ENCODE measurements at regions not wholly inside any gene's neighbourhood (a gene's known extent, or its start where the extent isn't known, plus 50 kb on each side); places are given as distances from the start of the nearest gene placed in this dataset.
"Not testable (repeated sequence)": the region's sequence is repeated elsewhere in the genome, so short reads cannot be mapped to it uniquely, and the experiment has no call there.

DNA sequence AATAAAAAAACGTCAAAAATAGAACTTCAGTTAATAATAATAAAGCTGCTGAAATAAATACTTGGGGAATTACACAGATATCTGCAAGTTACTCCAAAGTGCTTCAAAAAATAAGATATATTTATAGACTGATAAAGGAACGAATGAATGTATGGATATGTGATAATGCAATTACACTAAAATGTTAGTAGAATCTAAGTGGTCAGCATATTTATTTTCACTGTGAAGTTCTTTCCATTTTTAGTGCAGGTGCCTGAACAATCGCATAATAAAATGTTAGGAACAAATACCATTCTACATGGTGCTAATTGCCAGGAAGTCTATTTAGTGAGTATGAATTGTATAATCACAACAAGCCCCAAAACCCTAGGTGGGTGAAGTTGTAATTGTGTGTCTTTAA lies 169.6 kb upstream of the RGPD4 start:
- DNase-seq, result no peak

DNA sequence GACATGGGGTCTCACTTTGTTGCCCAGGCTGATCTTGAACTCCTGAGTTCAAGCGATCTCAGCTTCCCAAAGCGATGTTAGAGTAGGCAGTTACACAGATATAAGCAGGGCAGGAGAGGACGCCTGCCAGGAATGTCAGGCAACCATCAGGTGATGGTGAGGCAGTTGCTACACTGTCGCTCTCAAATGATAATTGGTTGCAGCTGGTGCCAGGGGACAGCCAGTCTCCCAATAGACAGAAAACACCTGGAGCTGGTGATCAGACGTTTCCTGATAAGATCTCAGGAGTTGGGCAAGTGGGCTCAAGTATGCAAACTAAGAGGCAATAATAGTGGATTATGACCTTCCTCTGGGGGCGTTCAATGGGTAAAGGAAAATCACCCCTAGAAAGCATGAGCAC lies 163.1 kb upstream of the RGPD4 start:
- DNase-seq, result no peak

DNA sequence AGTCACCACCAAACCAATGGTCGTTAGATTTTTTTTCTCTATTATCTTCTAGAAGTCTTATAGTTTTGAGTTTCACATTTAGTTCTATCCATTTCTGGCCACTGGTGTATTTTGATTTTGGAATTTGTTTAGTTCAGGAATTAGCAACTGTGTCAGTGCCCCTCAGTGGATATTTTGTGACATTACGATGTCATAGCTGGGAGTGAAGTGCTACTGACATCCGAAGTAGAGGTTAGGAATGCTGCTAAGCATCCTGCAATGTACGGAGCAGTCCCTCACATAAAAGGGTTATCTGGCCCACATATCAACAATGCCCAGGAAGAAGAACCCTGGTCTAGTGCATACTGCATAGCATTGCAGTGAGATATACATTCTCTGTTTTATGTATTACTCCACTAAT lies 157.4 kb upstream of the RGPD4 start:
- DNase-seq, result no peak

DNA sequence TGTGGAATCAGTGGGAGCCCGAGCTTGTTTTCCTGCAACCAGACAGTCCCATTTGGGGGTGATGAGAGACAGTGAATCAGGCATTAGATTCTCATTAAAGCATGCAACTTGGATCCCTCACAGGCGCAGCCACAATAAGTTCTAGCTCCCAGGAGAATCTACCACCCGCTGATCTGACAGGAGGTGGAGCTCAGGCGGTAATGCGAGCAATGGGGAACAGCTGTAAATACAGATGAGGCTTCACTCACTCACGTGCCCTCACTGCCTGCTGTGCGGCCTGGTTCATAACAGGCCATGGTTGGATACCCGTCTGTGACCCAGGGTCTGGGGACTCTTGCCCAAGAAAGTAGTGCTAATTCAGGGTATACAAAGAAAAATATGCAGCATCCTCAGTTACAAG lies 144.8 kb upstream of the RGPD4 start:
- DNase-seq, result no peak

DNA sequence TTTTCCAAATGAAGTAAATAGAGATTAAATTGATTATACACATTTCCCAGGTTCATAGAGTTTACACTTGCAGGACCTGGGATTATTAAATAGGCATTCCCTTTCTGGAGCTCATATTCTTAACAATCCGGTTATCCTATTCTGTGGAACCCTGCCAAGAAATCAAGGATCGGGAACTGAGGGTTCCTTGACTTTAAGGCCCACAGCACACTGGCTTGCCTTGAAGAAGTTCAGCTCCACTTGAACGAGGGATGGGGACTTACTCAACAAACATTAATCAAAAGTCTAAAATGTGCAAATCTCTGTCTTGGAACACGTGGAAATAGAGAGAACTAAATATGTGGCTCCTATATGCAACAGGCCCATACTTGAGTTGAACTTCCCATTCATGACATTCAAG lies 142.3 kb upstream of the RGPD4 start:
- no peak for DNase-seq

DNA sequence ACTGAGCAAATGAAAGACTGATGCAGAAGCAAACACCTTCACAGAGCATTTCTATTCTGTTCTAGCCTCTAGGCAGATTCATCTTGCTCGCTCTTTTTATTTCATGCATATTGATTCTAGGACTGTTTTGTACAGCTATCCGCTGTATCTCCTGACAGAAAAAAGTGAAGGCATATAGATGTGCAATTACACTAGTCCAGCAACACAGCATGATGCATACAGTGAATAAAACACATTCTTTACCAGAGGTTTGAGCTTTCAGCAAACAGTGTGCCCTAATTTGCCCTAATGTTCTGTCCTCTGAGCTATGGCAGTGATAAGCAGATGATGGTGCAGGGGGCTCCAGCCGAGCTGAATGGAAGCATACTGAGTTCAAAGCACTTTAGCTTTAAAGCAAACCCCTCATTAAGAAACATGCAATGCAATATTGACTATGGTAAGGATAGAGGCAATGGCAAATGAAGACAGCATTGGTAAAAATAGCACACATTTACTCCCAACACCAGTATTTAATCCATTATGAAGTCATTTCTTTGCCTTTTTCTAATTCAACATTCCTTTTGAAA lies 141.2 kb upstream of the RGPD4 start:
- no peak for DNase-seq

DNA sequence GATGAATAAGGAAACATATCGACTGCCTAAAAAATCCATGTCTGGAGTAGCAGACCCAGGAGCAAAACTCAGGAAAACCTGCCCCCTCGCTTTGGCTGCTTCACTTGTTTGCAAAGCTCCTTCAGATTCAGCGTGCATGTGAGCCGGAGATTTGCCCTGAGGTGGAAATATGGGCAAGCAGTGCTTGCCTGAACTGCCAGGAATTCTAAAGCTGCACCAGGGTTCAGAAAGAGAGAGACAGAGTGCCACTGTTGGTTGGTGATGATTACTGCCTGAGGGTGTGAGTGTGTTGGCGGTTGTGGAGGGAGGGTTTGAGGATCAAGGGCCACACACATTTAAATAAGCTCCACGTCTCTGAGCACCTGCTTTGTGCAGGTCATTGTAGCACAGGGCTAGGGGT lies 139.6 kb upstream of the RGPD4 start:
- no peak for DNase-seq

DNA sequence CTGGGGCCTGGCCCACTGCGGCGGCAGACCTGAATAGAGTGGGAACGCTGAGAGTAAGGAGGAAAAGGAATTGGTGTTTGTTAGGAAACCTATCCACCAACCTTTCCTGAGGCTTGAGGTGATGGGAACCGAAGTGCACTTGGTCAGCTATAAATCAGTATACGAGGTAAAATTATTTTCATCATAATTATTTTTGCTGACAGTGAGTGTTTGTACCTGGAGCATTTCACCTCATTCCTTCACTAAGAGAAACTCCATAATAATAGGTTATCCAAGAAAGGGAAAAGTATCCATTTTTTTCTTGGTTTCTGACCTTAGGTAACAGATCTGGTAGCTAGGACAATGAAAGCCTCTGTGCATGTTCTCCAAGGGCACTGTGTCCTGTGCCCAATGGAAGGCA lies 138.6 kb upstream of the RGPD4 start:
- no peak for DNase-seq

DNA sequence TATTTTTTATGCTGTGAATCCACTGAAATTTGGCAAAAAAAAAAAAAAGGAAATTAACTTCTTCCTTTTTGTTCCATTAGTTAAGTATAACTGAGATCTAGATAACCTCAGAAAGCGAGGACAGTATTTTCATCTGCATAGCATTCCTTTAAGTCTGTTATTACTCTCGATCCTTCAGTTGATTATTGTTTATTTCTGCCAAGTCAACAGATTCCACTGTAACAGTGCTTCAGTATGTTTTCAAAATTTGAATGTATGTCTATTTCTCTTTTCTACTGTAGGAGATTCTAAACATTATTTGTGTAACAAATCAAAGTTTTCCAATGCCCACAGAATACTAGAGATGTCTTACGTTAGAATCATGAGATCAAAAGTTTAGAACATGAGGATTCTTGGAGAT lies 133.1 kb upstream of the RGPD4 start:
- DNase-seq, result no peak

DNA sequence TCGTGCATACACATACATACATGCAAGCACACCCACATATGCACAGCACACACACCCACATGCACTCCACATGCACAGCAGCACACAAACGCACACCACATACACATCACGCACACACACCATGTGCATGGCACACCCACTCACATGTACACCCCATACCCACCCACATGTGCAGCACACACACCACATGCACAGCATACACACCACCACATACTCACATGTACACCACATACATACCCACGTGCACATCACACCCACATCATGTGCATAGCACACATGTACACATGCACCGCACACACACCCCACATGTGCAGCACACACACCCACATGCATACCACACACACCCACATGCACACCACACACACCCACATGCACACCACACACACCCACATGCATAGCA lies 132.0 kb upstream of the RGPD4 start:
- DNase-seq, result no peak

DNA sequence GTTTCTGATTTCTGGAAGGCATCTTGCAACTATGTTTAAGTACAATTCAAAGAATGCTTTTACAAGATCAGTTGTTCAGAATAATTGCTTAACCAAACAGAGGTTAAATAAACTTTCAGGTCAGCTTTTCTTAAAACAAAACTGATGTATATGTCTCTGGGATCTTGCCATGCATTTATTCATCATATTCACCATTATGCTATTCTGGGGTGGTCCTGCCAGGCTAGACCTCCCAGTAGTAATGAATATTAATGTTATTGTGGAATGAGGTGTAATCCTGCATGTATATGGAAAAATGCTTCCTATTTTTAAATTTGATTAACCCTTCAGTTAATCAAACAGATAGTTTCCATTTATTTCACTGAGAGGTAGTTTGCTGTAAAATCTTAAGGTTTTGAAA lies 129.3 kb upstream of the RGPD4 start:
- no peak for DNase-seq

DNA sequence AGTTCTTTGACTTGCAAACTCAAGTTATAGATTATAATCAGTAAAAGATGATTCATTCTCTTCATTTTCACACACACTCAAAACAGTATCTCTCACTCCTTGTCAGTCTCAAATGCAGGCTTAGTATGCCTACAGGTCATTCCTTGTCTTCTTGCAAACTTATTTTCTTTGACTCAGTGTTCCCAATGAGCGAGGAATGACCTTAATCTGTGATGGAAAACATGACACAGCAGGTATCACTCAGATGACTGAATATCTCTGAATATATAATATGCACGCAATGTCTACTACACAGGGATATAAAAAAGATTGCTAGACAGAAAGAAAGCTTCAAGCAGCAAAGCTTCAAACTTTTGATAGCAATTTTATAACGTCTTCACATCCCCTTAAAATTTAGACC lies 127.8 kb upstream of the RGPD4 start:
- no peak for DNase-seq

DNA sequence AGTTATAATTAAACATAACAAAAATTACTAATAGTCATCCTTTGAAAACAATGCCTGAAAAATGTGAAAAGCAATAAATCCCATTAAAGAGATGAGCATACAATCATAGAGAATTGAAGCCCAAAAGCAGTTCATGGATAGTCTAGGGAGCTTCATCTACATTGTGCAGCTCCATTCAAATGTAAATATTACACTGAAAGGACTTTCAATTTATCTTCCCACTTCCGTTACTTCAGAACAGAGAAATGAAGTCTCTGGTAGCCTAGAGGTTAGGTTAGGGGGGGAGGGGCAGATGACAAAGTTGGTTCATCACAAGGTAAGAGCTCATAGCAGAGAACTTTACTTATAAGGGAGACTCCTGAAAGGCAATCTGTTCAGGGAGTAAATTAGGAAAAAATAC lies 126.6 kb upstream of the RGPD4 start:
- no peak for DNase-seq

DNA sequence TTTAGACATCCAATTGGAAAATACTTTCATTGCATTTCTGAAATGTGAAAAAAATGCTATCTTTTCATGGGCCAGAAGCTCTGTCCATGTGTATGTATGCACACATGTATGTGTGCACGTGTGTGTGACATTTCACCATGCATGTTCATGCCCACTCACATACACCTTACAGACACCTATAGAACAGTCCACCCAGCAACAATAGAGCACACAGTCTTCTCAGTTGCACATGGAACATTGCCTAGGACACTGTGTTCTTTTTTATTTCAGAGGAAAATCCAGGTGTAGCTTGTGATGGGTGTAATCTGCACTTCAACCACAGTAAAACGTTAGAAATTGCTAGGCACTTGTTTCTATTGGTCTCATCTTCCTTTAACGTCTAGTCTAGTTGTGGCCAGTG lies 114.8 kb upstream of the RGPD4 start:
- DNase-seq, result no peak

DNA sequence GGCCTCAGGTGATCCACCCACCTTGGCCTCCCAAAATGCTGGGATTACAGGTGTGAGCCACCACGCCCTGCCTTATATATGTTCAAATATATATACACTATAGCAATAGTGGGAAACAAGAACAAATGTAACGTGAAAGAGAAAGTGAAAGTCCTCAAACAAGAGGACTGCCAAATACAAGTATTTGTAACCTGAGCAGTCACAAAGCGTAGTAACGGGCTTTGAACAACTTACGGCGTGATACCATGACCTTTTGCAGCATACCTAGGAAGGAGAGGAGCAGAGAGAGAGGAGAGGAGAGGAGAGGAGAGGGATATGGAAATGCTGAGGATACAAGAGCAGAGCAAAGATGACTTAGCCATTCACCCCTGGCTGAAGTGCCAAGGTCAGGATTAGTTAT lies 113.8 kb upstream of the RGPD4 start:
- peak; percentile 78 for DNase-seq

DNA sequence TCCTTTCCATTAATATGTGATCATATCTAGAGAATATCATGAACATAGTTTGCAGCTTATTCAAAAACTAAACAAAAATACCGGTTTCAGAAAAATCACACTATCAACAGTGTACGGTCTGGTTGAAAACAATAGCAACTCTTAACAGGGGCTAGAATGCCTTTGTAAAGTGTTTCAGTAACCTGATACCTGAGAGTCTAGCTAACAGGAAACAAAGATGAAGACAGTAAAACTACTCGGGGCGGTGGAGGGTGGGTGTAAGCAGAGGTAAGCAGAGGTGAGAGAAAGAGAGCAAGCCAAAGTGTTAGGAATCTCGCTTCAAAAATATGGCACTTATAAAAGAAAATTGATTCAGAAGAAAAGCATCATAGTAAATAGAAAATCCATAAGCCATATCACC lies 109.0 kb upstream of the RGPD4 start:
- DNase-seq, result peak; percentile 21

DNA sequence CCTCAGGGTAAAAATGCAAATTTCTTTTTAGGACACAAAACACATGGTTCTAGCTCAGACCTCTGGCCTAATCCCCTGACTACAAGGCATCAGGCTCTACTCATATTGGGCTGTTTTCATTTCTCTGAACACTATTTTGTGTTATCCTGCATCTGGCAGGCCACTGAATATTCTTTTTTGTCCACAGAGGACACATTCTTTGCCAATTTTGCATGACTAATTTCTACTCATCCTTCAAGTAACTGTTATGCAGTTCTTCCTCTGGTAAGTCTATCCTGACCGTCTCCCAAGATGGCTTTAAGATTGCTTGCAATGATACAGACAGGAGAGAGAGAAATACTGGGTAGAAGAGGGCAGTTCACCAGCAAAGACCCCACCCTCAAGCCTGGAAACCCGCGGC lies 107.6 kb upstream of the RGPD4 start:
- no peak for DNase-seq

DNA sequence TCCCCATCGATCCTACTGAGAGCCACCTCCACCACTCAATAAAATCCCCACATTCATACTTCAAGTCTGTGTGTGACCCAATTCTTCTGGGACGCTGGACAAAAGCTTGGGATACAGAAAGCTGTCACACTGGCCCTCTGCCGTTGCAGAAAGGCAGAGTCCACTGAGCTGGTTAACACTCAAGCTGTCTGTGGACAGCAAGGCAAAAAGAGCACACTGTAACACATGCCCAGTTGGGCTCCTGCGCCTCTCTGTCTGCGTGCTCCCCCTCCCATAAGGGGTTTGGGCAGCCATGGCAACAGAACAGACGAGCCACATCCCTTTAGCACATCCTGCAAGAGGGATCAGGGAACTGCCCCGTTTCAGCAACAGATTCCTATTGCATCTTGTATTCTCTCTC lies 106.9 kb upstream of the RGPD4 start:
- no peak for DNase-seq

DNA sequence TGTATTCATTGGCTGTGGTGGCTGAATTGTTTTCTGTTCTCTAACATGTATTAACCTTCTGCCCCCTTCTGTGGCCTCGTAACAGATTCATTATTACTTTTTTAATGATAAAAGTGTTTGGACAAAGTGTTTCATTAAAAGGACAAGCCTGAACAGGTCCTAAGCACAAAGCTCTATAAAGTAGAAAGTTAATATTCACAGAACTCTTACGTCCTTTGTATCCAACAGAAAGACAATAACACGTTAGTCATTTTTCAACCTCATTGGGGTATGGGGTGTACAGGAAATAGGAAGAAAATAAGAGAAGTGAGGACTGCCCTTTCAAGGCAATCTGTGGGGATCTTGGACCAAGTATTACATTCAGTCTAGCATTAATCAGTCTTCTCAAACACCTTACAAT lies 105.5 kb upstream of the RGPD4 start:
- DNase-seq, result no peak

DNA sequence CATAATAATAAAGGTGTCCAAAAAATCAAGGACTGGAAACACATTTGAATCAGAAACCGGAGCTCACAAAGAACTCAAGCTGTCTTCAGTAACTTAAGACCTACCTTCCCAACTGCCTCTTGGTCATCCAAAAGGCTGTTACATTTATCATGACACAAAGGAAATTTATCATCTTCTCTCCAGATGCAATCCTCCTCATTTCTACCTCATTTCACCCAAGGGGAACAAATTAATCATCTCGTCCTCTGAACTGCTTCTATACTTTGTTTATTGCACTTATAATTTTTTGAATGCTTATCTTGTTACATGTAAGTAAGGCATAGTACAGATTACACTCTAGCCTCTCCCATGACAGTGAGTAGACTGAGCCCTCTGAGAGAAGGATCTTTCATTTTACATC lies 105.1 kb upstream of the RGPD4 start:
- DNase-seq, result no peak

DNA sequence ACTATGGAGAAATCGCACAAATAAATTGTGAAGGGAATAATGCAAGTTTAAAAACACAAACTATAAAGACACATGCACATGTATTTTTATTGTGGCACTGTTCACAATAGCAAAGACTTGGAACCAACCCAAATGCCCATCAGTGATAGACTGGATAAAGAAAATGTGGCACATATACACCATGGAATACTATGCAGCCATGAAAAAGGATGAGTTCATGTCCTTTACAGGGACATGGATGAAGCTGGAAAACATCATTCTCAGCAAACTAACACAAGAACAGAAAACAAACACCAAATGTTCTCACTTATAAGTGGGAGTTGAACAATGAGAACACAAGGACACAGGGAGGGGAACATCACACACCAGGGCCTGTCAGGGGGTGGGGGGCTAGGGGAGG lies 100.9 kb upstream of the RGPD4 start:
- not testable (repeated sequence) for DNase-seq

DNA sequence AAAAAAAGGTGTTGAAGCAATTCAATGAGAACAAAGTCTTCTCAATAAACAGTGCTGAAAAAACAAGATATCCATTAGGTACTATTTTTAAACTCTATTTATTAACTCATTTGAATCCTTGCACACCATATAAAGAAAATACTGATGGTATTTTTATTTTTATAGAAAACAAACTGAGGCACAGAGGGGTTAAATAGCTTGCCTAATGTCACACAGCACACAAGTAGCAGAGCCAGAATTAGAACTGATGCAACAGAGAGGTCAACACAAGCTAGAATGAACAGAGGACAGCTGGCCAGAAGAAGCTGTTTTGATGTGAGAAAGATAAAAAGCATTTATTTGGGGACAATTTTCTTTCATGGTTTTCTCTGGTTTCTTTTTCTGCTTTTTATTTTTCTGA lies 99.4 kb upstream of the RGPD4 start:
- no peak for DNase-seq

DNA sequence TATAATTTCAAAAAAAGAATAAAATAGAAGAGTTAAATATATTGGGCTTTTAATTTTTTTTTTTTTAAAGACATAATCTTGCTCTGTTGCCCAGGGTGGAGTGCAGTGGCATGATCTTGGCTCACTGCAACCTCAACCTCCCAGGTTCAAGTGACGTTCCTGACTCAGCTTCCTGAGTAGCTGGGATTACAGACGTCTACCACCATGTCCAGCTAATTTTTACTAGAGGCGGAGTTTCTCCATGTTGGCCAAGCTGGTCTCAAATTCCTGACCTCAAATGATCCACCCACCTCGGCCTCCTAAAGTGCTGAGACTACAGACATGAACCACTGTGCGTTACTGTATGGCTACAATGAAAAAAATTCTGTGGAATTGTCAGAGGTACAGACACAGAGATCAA lies 98.1 kb upstream of the RGPD4 start:
- no peak for DNase-seq

DNA sequence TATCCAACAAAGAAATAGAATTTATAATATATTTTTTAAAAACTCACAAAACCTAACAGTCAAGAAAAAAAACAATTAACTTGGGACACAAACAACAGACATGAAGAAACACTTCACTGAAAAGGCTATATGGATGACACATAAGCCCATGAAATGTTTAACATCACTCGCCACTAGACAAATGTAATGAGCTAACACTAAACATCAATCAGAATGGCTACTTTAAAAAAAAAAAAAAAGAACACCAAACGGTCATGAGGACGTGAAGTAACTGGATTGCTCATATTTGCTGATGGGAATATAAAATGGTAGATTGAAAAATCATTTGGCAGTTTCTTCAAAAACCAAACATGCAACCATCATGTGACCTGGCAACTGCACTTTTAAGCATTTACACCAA lies 97.3 kb upstream of the RGPD4 start:
- DNase-seq, result no peak

DNA sequence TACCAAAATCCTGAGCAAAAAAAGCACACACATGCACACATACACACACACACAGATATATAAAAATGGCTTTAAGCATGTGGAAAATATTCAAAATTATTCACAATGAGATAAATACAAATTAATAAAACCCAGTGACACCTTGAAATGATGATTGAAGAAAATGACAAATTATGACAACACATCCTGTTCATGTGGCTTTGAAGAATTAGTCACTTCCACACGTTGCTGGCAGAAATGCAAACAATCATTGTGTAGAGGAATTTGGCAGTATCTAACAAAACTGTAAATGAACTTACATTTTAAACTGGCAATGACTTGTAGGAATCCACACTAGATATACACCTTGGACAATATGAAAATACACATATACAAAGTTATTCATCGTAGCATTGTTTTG lies 95.8 kb upstream of the RGPD4 start:
- no peak for DNase-seq

DNA sequence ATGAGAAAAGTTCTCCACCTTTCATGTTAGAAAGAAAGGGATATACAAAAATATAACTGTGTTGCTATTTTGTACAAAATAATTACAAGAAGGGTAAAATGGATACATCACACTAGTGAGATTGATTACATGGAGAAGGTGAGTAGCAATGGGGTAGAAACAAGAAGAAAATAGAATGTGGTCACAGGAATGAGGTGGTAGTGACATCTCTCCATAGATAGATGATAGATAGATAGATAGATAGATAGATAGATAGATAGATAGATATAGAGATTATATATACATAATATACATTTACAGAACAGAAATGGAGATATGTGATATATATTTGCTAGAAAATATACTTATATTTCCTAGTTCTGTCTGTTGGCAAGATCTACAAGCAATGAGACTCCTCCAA lies 95.3 kb upstream of the RGPD4 start:
- DNase-seq, result no peak

Measured in NCI-H2029 (cell line).